Kidney epithelial cell (primary cell): ENCODE measurements at regions not wholly inside any gene's neighbourhood (a gene's known extent, or its start where the extent isn't known, plus 50 kb on each side); places are given as distances from the start of the nearest gene placed in this dataset.

Source experiments
- DNase-seq: peaks from one replicate; pipeline ENCODE4 v3.0.0-alpha.2; 2010; ENCODE audit warnings: low read depth
- H3K27me3 ChIP-seq: 2 replicates; pipeline ENCODE4 v1.6.0; 2011; ENCODE audit warnings: low read length; ENCODE audit not compliant: control insufficient read depth, insufficient read depth
- H3K36me3 ChIP-seq: 2 replicates; pipeline ENCODE4 v1.5.1; 2011; ENCODE audit warnings: low read length; ENCODE audit not compliant: control insufficient read depth, insufficient read depth
- H3K4me3 ChIP-seq: 2 replicates; pipeline ENCODE4 v1.5.1; 2011; ENCODE audit warnings: low read depth, mild to moderate bottlenecking, control low read depth, low read length
- CTCF ChIP-seq: IDR thresholded peaks from 2 replicates; pipeline ENCODE4 v1.5.1; 2011; ENCODE audit warnings: mild to moderate bottlenecking, moderate library complexity, low read length, control low read depth, inconsistent platforms; ENCODE audit not compliant: insufficient read depth, poor library complexity, severe bottlenecking

- no peak for TF ChIP-seq CTCF
- no peaks in the 10 kb centered on the region for H3K27me3 ChIP-seq
- H3K36me3 ChIP-seq = no peaks in the 10 kb centered on the region
- no peak for DNase-seq
- no peak overlapping the region for H3K4me3 ChIP-seq
These were observed 344.0 kb downstream of the FAT4 start for GRCh38 chr4:125658773-125659172.

- no peak overlapping the region for H3K4me3 ChIP-seq
- no peaks in the 10 kb centered on the region for H3K36me3 ChIP-seq
- H3K27me3 ChIP-seq = no peaks in the 10 kb centered on the region
- no peak for DNase-seq
- TF ChIP-seq CTCF = no peak
These were observed 349.4 kb downstream of the FAT4 start for GRCh38 chr4:125663896-125664767.

GRCh38 chr4:125666635-125667034 is 351.9 kb downstream of the FAT4 start:
- TF ChIP-seq CTCF = no peak
- no peaks in the 10 kb centered on the region for H3K27me3 ChIP-seq
- no peak for DNase-seq
- no peak overlapping the region for H3K4me3 ChIP-seq
- H3K36me3 ChIP-seq = no peaks in the 10 kb centered on the region

- DNase-seq = no peak
- Histone ChIP-seq H3K36me3 (no peaks in the 10 kb centered on the region), H3K27me3 (no peaks in the 10 kb centered on the region), H3K4me3 (no peak overlapping the region)
- no peak for TF ChIP-seq CTCF
These were observed 361.4 kb downstream of the FAT4 start for GRCh38 chr4:125676156-125676555.

GRCh38 chr4:125676583-125676982 is 361.8 kb downstream of the FAT4 start:
- no peak for TF ChIP-seq CTCF
- H3K4me3 ChIP-seq = no peak overlapping the region
- no peaks in the 10 kb centered on the region for H3K27me3 ChIP-seq
- no peak for DNase-seq
- H3K36me3 ChIP-seq = no peaks in the 10 kb centered on the region

- no peaks in the 10 kb centered on the region for H3K36me3 ChIP-seq
- no peaks in the 10 kb centered on the region for H3K27me3 ChIP-seq
- no peak for TF ChIP-seq CTCF
- DNase-seq = no peak
- no peak overlapping the region for H3K4me3 ChIP-seq
These were observed 363.0 kb downstream of the FAT4 start for GRCh38 chr4:125677665-125678307.
